OCI-LY3 (cell line): ENCODE measurements at regions not wholly inside any gene's neighbourhood (a gene's known extent, or its start where the extent isn't known, plus 50 kb on each side); places are given as distances from the start of the nearest gene placed in this dataset.

Experiments used
- CTCF ChIP-seq: fragments of 200-600, 300-600 bp; sonication (generic); IDR thresholded peaks from 2 replicates; pipeline ENCODE4 v1.5.1; 2014; ENCODE audit warnings: antibody characterized with exemption, low read length, low read depth
- EZH2phosphoT487 ChIP-seq: fragments of 200-600 bp; shearing (Covaris generic); IDR thresholded peaks from 2 replicates; pipeline ENCODE4 v1.6.1; 2018; ENCODE audit warnings: antibody characterized with exemption, mixed run types, low read depth

- TF ChIP-seq CTCF (no peak), EZH2phosphoT487 (no peak)
Measured at GRCh38 chr14:83173687-83174086, 1640.0 kb upstream of the SEL1L start.
